Neuronal stem cell (in vitro differentiated cells): ENCODE measurements at regions not wholly inside any gene's neighbourhood (a gene's known extent, or its start where the extent isn't known, plus 50 kb on each side); places are given as distances from the start of the nearest gene placed in this dataset.

Experiments used
- DNase-seq: peaks from one replicate; pipeline ENCODE4 v3.0.0-alpha.2; 2013; ENCODE audit warnings: low spot score
- H2AFZ ChIP-seq: one replicate; pipeline ENCODE4 v1.6.1; 2013; ENCODE audit warnings: mild to moderate bottlenecking, low read length, inconsistent platforms
- H2AK5ac ChIP-seq: 2 replicates; pipeline ENCODE4 v1.6.1; 2013; ENCODE audit warnings: low read depth, mild to moderate bottlenecking, inconsistent platforms, low read length, moderate library complexity, mixed read lengths
- H2BK120ac ChIP-seq: 2 replicates; pipeline ENCODE4 v1.6.1; 2013; ENCODE audit warnings: low read depth, mild to moderate bottlenecking, inconsistent platforms, low read length, moderate library complexity, mixed read lengths
- H2BK12ac ChIP-seq: one replicate; pipeline ENCODE4 v1.6.1; 2013; ENCODE audit warnings: low read length, inconsistent platforms
- H2BK15ac ChIP-seq: 2 replicates; pipeline ENCODE4 v1.6.1; 2013; ENCODE audit warnings: mild to moderate bottlenecking, low read length, inconsistent platforms, mixed read lengths
- H2BK5ac ChIP-seq: one replicate; pipeline ENCODE4 v1.6.1; 2013; ENCODE audit warnings: inconsistent platforms, mild to moderate bottlenecking, low read length, moderate library complexity
- H3K14ac ChIP-seq: one replicate; pipeline ENCODE4 v1.6.1; 2013; ENCODE audit warnings: low read length, inconsistent platforms
- H3K18ac ChIP-seq: 2 replicates; pipeline ENCODE4 v1.6.1; 2013; ENCODE audit warnings: low read length, inconsistent platforms
- H3K23ac ChIP-seq: 2 replicates; pipeline ENCODE4 v1.6.1; 2013; ENCODE audit warnings: low read depth, mild to moderate bottlenecking, mixed read lengths, low read length, inconsistent platforms; ENCODE audit not compliant: poor library complexity
- H3K27ac ChIP-seq: replicated peaks from 3 replicates; pipeline ENCODE4 v1.5.1; 2013; ENCODE audit warnings: low read length, inconsistent platforms
- H3K27me3 ChIP-seq, 3 experiments: 2 replicates each; pipeline ENCODE4 v1.6.1; 2013; ENCODE audit warnings: low read length in 3 of 3, mild to moderate bottlenecking in 2 of 3, inconsistent platforms in 1 of 3, low read depth in 1 of 3, mixed read lengths in 1 of 3, moderate library complexity in 1 of 3; ENCODE audit not compliant: control insufficient read depth in 3 of 3, insufficient read depth in 3 of 3
- H3K36me3 ChIP-seq, 2 donors: replicated peaks in 1 of 2; 2 replicates each; pipeline ENCODE4 v1.6.1; 2013; ENCODE audit warnings: low read length in 2 of 2; ENCODE audit not compliant: control insufficient read depth in 2 of 2, insufficient read depth in 2 of 2
- H3K4ac ChIP-seq: 2 replicates; pipeline ENCODE4 v1.6.1; 2013; ENCODE audit warnings: inconsistent platforms, mild to moderate bottlenecking, low read length, moderate library complexity
- H3K4me1 ChIP-seq, 2 donors: 1 replicate in 1 of 2; 2 replicates in 1 of 2; pipeline ENCODE4 v1.6.1; 2013; ENCODE audit warnings: low read length in 2 of 2, low read depth in 1 of 2; ENCODE audit not compliant: control insufficient read depth in 2 of 2, insufficient read depth in 1 of 2
- H3K4me2 ChIP-seq: one replicate; pipeline ENCODE4 v1.6.1; 2013; ENCODE audit warnings: mild to moderate bottlenecking, low read length, inconsistent platforms; ENCODE audit not compliant: insufficient read depth, poor library complexity, severe bottlenecking
- H3K4me3 ChIP-seq, 2 donors: 2 replicates each; pipeline ENCODE4 v1.5.1; 2013; ENCODE audit warnings: low read length in 2 of 2, mild to moderate bottlenecking in 2 of 2, inconsistent platforms in 1 of 2, moderate library complexity in 1 of 2
- H3K79me1 ChIP-seq: one replicate; pipeline ENCODE4 v1.6.1; 2013; ENCODE audit warnings: low read depth, mild to moderate bottlenecking, inconsistent platforms, low read length, moderate library complexity
- H3K9ac ChIP-seq: one replicate; pipeline ENCODE4 v1.6.1; 2013; ENCODE audit warnings: mild to moderate bottlenecking, low read depth, low read length, inconsistent platforms; ENCODE audit not compliant: poor library complexity
- H3K9me3 ChIP-seq, 2 donors: replicated peaks in 1 of 2; 2 replicates each; pipeline versions ENCODE3 to v1.6.1; 2013; ENCODE audit warnings: low read length in 2 of 2, mild to moderate bottlenecking in 2 of 2, inconsistent platforms in 1 of 2, low read depth in 1 of 2, mixed read lengths in 1 of 2, moderate library complexity in 1 of 2; ENCODE audit not compliant: control insufficient read depth in 2 of 2, insufficient read depth in 1 of 2
- H4K8ac ChIP-seq: one replicate; pipeline ENCODE4 v1.6.1; 2013; ENCODE audit warnings: low read depth, mild to moderate bottlenecking, inconsistent platforms, low read length, moderate library complexity
- H4K91ac ChIP-seq: one replicate; pipeline ENCODE4 v1.6.1; 2013; ENCODE audit warnings: low read length, low read depth, mild to moderate bottlenecking, inconsistent platforms; ENCODE audit not compliant: poor library complexity
- WGBS, 2 donors: extraction: QIAGEN DNeasy Blood & Tissue Kit; methylation state at CpG; one replicate each; pipeline ENCODE4 v1.1.7; 2013; ENCODE audit warnings: missing lambda C conversion rate in 2 of 2, mixed read lengths in 1 of 2; ENCODE audit not compliant: insufficient read length in 2 of 2, insufficient replicate concordance in 1 of 2; ENCODE audit errors: extremely low coverage in 2 of 2; 5-methylcytosine and 5-hydroxymethylcytosine counted together

DNA sequence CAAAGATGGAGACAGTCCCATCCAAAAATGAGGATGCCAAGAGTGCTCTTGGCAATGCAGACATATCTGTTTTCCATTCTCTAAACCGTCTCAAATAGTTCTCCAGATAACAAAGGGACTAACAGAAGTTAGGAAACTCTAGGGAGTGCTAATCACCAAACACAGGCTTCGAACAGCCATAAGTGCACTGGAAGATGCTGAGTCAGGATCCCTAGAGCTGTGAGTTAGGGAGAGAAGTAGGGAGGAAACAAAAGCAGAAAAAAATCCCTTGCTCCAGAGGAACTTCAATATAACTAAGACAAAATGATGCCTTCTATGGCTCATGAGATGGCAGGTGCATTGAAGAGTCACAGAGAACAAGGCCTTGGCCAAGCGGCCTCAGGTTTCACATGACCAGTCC lies 251.0 kb upstream of the PPARGC1A start:
- H2BK5ac ChIP-seq = no peak overlapping the region
- H3K9me3 ChIP-seq = no peaks in the 10 kb centered on the region
- H2BK120ac ChIP-seq = no peak overlapping the region
- H3K27me3 ChIP-seq = no peaks in the 10 kb centered on the region
- H2AK5ac ChIP-seq = no peak overlapping the region
- no peak overlapping the region for H2AFZ ChIP-seq
- WGBS, 2 donors = no CpG with 5 or more reads among the region's 3 CpGs
- H4K8ac ChIP-seq = no peak overlapping the region
- no peaks in the 10 kb centered on the region for H3K36me3 ChIP-seq
- no peak for DNase-seq
- H2BK15ac ChIP-seq = no peak overlapping the region
- no peak overlapping the region for H4K91ac ChIP-seq
- H3K4me3 ChIP-seq = no peak overlapping the region
- H3K27ac ChIP-seq = no peak overlapping the region
- no peak overlapping the region for H3K23ac ChIP-seq
- no peaks in the 10 kb centered on the region for H3K79me1 ChIP-seq
- no peak overlapping the region for H2BK12ac ChIP-seq
- no peak overlapping the region for H3K4ac ChIP-seq
- no peak overlapping the region for H3K4me2 ChIP-seq
- peaks cover 0 to 16% of the 10 kb centered on the region in 2 donors for H3K4me1 ChIP-seq
- no peak overlapping the region for H3K14ac ChIP-seq
- no peak overlapping the region for H3K9ac ChIP-seq
- H3K18ac ChIP-seq = no peak overlapping the region

DNA sequence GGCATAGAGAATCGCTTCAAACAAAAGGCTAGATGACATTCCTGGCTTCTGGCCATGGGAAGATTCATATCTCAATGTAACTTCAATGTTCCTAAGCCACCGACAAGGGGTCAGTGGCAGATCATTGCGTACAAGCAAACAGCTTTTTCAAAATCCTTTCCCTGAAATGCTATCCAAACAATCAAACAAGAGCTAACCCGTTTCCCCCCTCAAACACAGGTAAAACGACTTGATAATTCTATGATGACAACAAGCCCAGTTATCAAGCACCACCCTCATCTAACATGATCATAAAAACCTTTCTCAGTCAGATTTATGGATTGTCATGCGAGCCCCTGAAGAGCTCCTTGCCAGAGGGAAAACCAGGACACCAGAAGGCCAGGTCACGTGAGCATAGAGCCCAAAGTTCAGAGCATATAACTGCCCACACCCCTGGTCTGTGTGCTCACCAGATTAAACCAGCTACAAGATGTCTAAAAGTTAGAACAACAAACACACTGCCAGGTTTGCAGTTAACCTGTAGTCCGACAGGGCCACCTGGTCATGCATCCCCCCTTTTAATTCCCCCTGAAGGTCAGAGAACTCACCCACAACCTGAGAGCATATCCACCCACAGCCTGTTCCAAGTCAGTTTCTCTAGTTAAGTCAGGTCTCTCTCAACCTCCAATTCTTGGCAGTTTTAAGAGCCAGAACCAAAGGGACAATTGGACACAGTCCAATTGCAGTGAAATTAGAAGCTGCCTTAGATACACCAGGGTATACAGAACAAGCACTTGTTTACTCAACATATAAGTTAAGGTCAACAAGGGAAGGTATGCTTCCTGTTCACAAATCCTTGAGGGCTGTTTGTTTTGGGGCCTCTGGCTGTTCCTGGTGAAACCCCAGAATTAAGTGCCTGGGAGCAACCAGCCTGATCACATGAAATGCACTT lies 248.1 kb upstream of the PPARGC1A start:
- no peak overlapping the region for H2BK5ac ChIP-seq
- H3K79me1 ChIP-seq = no peaks in the 10 kb centered on the region
- H2AK5ac ChIP-seq = no peak overlapping the region
- H2BK15ac ChIP-seq = no peak overlapping the region
- H3K27me3 ChIP-seq = no peaks in the 10 kb centered on the region
- H3K4ac ChIP-seq = no peak overlapping the region
- no peak overlapping the region for H3K18ac ChIP-seq
- H4K8ac ChIP-seq = no peak overlapping the region
- H2BK120ac ChIP-seq = no peak overlapping the region
- no peak overlapping the region for H3K4me3 ChIP-seq
- peaks cover 0 to 16% of the 10 kb centered on the region in 2 donors for H3K4me1 ChIP-seq
- H3K36me3 ChIP-seq = no peaks in the 10 kb centered on the region
- H4K91ac ChIP-seq = no peak overlapping the region
- H3K9me3 ChIP-seq = no peaks in the 10 kb centered on the region
- H3K27ac ChIP-seq = no peak overlapping the region
- no peak overlapping the region for H3K14ac ChIP-seq
- no peak overlapping the region for H3K23ac ChIP-seq
- no peak overlapping the region for H2AFZ ChIP-seq
- no peak overlapping the region for H3K9ac ChIP-seq
- DNase-seq = no peak
- no CpG with 5 or more reads among the region's 8 CpGs for WGBS, 2 donors
- no peak overlapping the region for H2BK12ac ChIP-seq
- H3K4me2 ChIP-seq = no peak overlapping the region

- no peak overlapping the region for H3K23ac ChIP-seq
- no peak overlapping the region for H3K27ac ChIP-seq
- no peak overlapping the region for H3K14ac ChIP-seq
- H3K4me3 ChIP-seq = no peak overlapping the region
- H2BK120ac ChIP-seq = no peak overlapping the region
- H3K27me3 ChIP-seq = no peaks in the 10 kb centered on the region
- H3K36me3 ChIP-seq = no peaks in the 10 kb centered on the region
- no peak overlapping the region for H3K4me2 ChIP-seq
- H3K4ac ChIP-seq = no peak overlapping the region
- H3K9me3 ChIP-seq = no peaks in the 10 kb centered on the region
- no peak overlapping the region for H2BK15ac ChIP-seq
- no CpG with 5 or more reads among the region's 8 CpGs for WGBS, 2 donors
- no peak overlapping the region for H4K91ac ChIP-seq
- no peak overlapping the region for H2AFZ ChIP-seq
- DNase-seq = no peak
- no peaks in the 10 kb centered on the region for H3K79me1 ChIP-seq
- H3K18ac ChIP-seq = no peak overlapping the region
- no peak overlapping the region for H4K8ac ChIP-seq
- H2BK12ac ChIP-seq = no peak overlapping the region
- no peak overlapping the region for H2AK5ac ChIP-seq
- H3K4me1 ChIP-seq = no peaks in the 10 kb centered on the region
- H3K9ac ChIP-seq = no peak overlapping the region
- no peak overlapping the region for H2BK5ac ChIP-seq
Observed at GRCh38 chr4:24131954-24132673, 242.3 kb upstream of the PPARGC1A start.

DNA sequence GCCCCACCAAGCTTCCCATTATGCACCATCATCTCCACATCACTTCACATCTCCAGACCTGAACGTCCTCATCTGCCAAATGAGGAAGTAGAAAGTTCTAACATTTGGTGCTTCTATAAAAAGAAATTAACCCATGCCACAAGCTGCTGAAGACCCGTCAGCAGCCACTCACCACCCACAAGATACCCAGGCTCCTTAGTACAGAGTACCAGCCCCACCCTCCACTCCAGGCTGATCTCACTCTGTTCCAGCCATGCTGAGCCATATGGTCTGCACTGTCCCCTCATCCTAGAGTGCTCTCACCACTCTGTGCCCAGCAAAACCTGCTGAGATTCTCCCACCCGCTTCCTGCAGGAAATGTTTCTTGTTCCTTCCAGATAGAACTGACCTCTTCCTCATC lies 240.8 kb upstream of the PPARGC1A start:
- no peak overlapping the region for H2AK5ac ChIP-seq
- no peak overlapping the region for H2BK15ac ChIP-seq
- H3K79me1 ChIP-seq = no peaks in the 10 kb centered on the region
- DNase-seq = no peak
- no peak overlapping the region for H2AFZ ChIP-seq
- no peak overlapping the region for H4K91ac ChIP-seq
- peaks cover 0 to 2% of the 10 kb centered on the region in 2 donors for H3K4me1 ChIP-seq
- no peak overlapping the region for H3K23ac ChIP-seq
- no peak overlapping the region for H3K18ac ChIP-seq
- no peak overlapping the region for H4K8ac ChIP-seq
- no peaks in the 10 kb centered on the region for H3K36me3 ChIP-seq
- no peak overlapping the region for H2BK12ac ChIP-seq
- H3K4ac ChIP-seq = no peak overlapping the region
- no CpG with 5 or more reads among the region's 3 CpGs for WGBS, 2 donors
- no peaks in the 10 kb centered on the region for H3K9me3 ChIP-seq
- H3K9ac ChIP-seq = no peak overlapping the region
- no peak overlapping the region for H3K4me2 ChIP-seq
- H3K4me3 ChIP-seq = no peak overlapping the region
- no peak overlapping the region for H2BK5ac ChIP-seq
- H2BK120ac ChIP-seq = no peak overlapping the region
- no peak overlapping the region for H3K27ac ChIP-seq
- no peaks in the 10 kb centered on the region for H3K27me3 ChIP-seq
- H3K14ac ChIP-seq = no peak overlapping the region
